GM19025 (cell line): ENCODE measurements at regions not wholly inside any gene's neighbourhood (a gene's known extent, or its start where the extent isn't known, plus 50 kb on each side); places are given as distances from the start of the nearest gene placed in this dataset.

Experiments used
- ATAC-seq: cut with Tn5 transposase; IDR thresholded peaks from one replicate; pipeline ENCODE4 v1.9.1; 2021; ENCODE audit warnings: mild to moderate bottlenecking, low read depth, moderate library complexity; ENCODE audit not compliant: unreplicated experiment

DNA sequence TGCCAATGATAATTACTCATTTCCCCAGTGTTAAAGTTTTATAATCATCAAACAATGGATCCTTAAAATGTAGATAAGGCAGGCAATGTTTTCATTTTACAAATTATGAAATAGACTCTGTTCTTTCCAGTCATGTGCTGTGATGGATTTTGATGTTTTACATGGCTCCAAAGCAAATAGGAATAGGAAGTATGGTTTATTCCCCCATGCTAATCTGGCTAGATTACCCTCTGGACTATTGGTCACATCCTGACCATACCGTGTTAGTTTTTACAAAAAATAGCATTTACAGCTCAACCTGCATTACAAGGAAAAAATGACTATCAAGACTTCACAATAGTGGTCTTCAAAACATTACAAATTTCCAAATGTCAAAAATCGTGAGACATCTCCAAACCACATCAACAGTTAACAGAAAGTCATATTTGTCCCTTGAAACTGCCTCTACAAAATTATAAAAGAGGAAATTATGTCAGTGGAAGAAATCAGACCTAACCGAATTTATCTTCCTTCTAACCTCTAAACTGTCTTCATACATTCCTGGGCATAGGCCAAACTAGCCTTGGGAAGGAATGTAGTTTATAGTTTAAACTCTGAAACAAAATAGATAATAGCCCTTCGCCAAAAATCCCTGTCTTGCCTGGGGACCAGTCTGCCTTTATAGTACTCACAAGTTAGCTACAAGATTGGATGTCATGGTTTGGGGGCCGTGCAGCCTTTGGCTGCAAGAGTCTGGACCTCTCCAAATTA is 1941.2 kb upstream of the CELF4 start:
- ATAC-seq, result no peak

DNA sequence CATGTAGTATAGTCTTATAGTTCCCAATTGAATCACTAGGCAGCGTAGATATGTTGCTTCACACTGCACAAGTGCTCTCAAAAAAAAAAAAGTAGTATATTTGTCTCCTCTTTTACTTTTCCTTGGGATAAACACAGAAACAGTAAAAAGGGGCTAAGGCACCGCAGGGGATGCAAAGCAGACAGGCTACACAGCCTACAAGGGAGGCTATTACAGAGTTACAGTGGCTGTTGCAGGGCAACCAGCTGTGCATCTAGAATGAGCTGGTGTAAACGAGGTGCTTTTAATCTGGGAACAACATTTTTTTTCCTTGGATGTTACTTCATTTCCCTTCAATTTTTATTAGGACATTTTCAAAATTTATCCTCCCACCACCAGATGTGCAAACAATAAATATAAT is 1934.7 kb upstream of the CELF4 start:
- ATAC-seq, result no peak

DNA sequence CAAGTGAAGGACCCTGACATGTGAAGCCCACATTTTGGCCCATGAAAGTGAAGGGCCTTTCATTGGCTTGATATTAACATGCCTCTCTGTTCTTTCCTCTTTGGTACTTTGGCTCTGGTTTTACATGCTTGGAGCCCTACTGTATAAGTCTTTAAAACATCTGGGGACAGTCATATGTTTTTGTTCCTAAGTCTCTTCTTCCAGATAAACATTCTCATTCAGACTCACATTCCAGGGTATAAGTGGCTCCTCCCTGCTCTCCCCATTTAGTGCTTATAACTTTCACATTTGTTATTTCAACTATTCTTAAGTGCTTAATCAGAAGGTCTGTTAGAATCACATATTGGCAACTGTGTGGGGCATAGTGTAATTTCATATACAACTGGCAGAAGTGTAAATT is 1932.2 kb upstream of the CELF4 start:
- no peak for ATAC-seq

DNA sequence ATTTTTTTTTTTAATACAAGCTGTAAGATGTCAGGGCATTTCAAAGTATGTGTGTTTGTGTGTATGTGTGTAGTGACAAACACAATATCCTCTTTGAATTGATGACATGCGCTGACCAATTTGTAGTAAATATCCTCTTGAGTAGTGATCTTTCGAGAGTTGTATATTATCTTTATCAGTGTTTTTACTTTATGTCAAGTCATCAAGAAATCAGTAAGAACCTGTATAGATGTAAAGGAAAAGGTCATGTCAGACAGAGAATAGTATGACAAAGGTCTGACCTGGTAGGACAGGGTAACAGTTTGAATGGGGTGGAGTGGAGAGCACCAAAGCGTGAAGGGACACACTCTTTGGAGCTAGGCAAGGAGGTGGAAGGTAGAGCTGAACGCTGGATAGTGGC is 1931.4 kb upstream of the CELF4 start:
- no peak for ATAC-seq

DNA sequence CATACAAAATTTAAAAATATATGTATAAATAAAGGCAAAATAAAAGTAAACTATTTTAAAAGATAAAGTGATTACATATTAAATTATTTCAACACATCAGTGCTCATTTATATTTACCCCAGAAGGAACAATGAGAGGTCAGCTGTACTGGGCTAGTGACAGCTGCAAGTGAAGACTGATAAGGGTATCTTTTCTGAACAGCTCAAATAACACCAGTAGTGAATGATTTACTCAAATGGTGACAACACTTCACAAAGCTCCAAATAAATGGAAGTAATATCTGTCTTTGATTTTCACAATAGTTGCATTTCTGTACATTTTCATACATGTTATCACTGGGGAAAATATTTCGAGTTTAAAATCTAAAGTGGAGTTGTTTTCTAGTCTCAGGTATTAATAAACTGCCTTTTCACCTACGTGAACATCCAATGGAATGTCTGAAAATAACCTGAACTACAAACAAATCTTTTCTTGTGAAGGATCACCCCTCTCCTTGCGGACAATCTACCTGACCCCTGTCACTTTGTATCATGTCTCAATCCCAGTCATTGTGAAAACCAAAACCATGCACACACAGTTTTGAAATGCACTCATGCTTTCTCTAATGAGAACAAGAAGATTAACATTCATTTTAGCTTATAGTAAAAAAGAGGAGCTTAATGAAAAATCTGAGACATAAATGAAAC is 1928.8 kb upstream of the CELF4 start:
- no peak for ATAC-seq

DNA sequence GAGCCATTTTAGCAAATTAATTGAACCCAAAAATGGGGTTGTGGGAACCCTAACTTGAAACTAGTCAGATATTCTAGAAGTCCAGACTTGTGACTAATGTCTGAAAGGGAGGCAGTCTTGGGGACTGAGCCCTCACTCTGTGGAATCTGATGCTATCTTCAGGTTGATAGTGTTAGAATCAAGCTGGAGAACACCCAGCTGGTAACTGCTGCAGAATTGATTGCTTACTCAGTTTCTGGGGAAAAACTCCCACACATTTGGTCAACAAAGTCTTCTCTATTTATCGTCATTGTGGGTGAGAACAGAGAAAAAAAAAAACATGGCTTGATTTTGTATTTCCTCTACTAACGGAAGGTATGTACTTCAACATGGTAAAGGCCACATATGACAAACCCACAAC is 1925.8 kb upstream of the CELF4 start:
- ATAC-seq, result no peak

DNA sequence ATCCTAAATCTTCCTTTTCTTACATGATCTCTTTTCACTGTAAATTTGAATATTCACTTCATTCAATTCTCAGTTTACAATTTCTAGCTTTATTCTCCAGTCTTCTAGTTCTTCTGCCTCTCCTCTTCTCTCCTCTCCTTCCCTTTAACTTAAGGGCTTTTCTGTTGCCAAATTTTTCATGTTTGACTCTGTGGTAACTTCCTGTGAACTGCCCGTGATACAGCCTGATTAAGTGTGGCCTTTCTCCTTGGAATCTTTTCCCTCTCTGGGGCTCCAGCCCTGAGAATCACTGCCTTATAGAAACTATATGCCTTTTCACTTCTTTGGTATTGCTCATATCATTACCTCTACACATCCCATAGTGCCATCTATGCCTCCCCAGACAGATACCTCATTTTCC is 1923.8 kb upstream of the CELF4 start:
- no peak for ATAC-seq

DNA sequence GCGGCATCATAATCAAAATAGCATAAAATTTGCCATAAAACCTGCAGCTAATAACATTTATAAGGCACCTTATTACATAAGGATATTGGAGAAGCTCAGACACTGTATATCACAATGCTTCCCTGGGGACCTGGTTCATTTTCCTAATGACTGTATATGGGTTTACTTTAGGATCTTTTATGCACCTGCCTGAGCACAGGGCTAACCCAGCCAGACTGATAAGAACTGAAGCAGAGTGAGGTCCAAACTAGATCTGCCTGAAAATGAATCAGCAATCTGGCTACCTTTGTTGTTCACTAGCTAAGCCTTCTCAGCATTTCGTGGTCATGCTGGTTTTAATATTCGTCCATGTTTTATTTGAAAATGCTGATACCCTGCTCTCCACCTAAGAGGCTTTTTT is 1922.3 kb upstream of the CELF4 start:
- no peak for ATAC-seq

DNA sequence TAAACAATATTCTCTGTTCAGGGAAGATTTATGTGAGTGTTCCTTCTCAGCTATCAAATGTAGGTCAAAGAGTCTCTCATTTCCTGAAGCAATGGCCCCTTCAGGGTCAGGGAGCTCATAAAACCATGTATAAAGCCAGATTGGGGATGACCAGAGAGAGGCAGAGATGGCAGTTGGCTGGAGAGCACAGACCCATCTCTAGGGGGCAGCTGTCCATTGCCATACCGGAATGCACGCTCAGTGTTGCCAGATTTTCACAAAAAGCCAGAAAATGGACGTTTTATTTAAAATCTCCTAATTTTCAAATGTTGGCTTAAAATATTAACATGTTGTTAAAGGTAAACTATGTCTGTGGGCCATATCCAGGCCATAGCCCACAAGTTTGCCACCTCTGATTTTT is 1920.7 kb upstream of the CELF4 start:
- ATAC-seq, result no peak

DNA sequence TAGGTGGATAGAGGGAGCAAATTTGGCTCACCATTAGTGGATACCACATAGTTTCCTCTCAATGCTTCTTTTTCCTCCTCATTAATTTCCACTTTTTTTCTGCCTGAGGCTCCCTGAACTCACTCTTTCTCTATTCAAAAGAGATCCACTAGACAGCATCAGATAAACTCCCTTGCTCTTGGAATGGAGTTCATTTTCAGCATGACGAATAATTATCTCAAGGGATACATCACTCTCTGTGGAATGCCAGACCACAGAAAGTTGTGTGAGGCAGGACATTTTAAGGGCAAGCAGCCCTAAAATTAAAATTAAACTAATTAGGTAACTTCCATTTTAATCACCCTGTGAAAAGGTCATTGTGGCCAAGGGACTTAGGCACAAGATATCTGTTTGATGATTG is 1920.1 kb upstream of the CELF4 start:
- ATAC-seq, result no peak

DNA sequence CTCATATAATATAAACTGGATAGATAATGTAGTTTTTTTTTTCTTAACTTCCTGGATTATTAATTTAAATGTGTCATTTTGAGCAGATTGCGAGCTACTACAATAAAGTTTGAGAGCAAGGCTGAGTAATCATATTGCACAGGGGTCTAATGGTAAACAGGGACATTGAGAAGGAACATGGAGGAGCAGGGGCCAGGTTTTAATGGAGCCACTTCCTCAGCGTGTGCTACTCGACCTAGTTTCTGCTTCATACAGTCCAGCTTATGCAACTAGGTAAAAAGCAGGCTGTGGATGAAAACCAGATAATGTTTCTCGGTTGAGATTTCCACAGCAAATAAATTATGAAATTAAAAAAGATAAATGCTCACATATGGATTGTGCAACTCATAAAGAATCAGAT is 1915.7 kb upstream of the CELF4 start:
- ATAC-seq, result no peak

DNA sequence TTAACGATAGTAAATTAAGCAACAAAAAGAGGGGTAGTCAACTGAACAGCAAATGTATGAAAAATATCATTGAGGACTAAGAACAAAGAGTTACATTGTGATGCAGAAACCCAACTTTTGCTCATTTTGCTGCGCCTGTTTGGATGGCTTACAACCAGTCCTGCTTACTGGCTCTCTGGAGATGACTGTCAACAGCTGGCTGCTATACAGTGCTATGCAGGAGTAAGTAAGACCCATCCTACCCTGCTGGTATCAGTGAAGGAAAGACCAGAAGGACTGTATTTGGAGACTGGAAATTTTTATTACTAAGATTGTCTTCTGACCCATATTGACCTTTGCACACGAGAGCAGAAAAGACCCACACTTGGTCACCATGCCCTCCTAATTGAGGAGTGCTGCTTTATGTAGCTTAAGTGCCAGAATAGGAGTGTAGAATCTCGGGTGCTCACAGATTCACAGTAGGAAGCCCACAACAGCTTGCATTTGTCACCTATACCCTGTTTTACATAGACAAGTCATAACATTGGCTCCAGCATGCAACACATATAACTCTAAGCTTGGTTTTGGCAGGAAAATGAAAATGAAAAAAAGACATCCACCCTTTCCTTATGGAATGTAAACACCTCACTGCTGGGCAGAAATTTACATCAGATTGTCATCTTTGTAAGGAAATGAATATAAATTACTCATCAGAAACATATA is 1915.0 kb upstream of the CELF4 start:
- no peak for ATAC-seq

DNA sequence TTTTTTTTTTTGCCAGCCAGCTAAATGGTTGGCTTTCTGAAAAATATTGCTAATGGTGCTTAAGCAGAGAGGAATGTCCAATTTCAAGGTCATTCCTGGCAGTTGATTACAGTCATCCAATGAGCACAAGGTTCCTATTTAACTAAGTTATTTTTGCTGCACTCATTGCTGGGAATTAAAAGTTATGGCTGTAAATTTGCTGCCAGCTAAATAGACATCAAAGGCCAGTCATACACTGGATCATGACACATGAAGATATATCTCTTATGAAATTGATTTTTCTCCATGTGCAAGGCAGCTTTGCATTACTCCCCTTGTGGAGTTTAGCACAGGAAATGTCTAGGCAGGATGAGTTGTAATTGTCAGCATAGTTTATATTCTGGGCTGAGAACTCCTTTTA is 1898.4 kb upstream of the CELF4 start:
- no peak for ATAC-seq

DNA sequence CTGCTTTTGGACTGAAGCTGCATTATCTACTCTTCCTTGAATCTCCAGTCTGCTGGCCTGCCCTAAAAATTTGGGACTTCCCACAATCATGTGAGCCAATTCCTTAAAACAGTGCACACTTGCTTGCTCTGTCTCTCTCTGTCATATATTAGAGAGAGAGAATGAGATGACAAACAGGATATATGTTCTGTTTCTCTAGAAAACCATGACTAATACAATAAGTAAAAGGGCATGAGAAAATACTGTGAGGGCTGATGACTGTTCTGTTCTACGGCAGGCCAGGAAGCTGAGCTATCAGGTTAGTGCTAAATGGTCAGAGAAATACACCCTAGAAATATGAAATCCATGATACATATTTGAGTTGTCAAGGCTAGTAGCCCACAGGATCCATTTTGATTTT is 1896.8 kb upstream of the CELF4 start:
- ATAC-seq, result no peak

DNA sequence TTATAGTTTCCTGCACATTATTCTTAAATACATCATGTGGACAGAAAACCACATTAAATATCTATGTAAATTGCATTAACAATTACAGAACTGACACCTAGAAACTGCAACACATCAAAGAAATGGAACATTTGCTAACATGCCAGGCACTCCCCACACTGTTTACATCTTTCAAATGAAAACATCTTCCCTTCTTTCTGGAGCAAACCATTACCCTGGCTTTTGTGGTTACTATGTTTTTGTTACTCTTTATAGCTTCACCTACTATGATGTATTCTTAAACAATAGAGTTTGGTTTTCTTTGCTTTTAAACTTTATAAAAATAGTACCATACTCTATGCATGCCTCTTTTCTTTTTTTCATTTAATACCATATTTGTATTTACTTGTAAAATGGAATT is 1894.5 kb upstream of the CELF4 start:
- ATAC-seq, result no peak

DNA sequence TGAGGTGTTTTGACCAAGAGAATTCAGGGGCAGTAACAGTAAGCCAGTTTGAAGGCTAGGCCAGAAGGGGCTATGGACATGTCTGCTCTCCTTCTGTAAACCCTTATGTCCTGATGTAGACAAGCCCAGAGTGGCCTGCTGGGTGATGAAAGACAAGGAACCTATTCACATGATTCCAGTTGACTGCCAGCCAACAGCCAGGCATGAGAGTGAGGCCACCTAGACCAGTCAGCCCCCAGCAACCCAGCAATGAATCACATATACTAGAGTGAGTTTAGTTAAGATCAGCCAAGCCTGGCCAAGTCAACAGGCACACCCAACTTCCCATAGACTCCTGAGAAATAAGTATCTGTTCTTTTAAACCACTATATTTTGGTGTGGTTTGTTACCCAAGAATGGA is 1889.7 kb upstream of the CELF4 start:
- no peak for ATAC-seq

DNA sequence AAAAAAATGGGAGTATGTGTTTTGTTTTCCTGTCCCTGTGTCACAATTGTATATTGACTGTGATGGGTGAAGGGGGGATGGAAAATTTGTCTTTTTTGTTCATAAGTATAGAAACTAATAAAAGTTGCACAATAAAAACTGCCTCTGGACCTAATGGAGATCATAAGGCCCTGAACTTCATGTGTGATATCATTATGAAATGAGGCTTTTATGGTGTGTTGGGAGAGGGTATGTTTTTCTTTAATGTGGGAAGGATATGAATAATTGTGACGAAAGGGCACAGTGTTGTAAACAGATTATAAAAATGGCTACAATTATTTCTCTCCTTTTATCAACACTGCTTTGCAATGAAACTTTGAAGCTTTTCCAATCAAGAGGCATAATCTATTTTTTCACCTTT is 1889.3 kb upstream of the CELF4 start:
- no peak for ATAC-seq

DNA sequence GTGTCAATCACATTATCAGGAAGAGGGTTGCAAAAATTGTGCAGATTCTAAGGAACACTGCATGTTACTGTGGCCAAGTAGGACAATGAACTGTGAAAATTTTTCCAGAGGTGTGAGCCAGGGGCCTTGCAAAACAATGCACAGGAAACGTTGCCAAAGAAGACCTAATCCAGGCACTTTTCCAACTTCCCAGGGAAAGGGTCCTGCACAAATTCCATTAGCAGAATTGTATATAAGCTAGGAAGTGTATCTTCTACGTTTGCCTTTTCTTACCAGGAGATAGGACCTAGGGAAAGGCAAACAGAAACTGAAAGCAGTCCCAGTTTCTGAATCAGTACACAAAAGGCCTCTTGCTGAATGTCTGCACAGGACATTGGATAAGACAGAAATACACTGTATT is 1888.3 kb upstream of the CELF4 start:
- ATAC-seq, result no peak

DNA sequence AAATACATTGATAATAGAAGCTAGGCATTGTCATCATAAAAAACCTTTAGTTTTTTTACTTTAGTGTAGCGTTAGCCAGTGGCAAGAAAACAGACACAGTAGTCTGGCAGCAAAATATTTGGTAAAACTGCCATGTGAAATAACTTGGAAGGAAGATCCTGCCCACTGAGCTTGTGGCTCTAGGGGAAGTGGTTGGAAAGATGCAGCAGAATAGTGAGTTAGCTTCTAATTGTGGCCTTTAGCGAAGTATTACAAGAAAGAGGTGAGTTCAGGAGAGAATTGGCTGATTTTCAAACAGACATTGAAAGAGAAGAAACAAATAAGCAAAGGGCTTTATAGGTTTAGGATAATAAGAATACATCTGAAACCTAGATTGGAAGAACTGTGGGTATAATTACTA is 1887.8 kb upstream of the CELF4 start:
- ATAC-seq, result no peak

DNA sequence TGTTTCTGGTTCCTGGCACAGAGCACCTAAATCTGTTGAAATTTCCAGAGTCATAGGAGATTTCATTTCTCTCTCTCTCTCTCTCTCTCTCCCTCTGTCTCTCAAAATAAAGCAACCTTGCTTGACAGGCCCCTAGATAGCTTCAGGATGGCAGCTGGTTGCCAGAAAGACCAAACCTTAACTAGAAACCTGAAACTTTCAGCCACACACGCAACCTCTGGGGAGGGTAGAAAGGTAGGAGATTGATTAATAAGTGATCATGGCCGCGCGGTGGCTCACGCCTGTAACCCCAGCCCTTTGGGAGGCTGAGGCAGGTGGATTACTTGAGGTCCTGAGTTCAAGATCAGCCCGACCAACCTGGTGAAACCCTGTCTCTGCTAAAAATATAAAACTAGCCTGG is 1885.4 kb upstream of the CELF4 start:
- ATAC-seq, result no peak

DNA sequence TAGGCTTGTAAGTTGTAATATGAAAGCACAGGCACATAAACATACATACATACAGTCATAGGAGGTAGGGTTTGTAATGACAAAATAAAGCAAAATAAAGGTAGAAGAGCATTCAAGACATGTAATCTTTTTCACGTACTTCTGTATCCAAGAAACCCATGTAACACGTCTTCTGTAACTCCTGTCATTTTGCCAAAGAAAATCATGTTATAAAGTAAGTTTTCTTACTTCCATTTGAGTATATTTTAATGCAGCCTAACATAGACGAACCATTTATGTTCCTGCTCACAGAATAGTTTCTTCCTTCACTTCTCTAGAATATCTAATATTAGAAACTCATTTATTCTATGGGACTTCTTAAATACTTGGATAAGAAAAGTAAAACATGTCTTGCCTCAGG is 1884.0 kb upstream of the CELF4 start:
- no peak for ATAC-seq

DNA sequence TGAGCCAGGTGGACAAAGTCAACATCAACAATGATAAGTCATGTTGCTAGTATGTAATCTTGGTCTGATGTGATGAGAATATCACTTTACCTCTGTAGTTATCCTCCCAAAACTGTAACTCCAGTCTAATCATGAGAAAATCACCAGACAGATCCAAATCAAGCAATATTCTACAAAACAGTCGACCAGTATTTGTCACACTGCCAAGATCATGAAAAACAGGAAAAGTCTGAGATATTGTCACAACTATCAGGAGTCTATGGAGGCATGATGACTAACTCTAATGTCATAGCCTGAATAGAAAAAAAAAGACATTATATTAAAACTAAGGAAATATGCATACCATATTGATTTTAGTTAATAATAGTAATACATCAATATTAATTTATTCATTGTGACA is 1883.3 kb upstream of the CELF4 start:
- no peak for ATAC-seq
